Adrenal gland (tissue), 9 donors: ENCODE measurements at regions not wholly inside any gene's neighbourhood (a gene's known extent, or its start where the extent isn't known, plus 50 kb on each side); places are given as distances from the start of the nearest gene placed in this dataset.

Source experiments
- DNase-seq, 7 donors: peaks; one replicate each; pipeline ENCODE4 v3.0.0-alpha.2; 2019 to 2020
- H3K27ac ChIP-seq, 5 donors: fragments of 200-600 bp; sonication (generic) in 4 of 5; 1 replicate in 3 of 5; 2 replicates in 2 of 5; pipeline versions ENCODE4 v1.5.1 to v1.8.0; 2016 to 2020; ENCODE audit warnings: mild to moderate bottlenecking in 1 of 5
- H3K27me3 ChIP-seq: fragments of 200-600 bp; 2 replicates; pipeline ENCODE4 v1.8.0; 2021
- H3K36me3 ChIP-seq, 2 donors: fragments of 200-600 bp; replicated peaks in 1 of 2; 1 replicate in 1 of 2; 2 replicates in 1 of 2; pipeline versions ENCODE4 v1.5.1 to v1.8.0; 2018 to 2022
- H3K4me1 ChIP-seq, 2 donors: fragments of 200-600 bp; replicated peaks in 1 of 2; 1 replicate in 1 of 2; 2 replicates in 1 of 2; pipeline versions ENCODE4 v1.5.1 to v1.8.0; 2018 to 2021
- H3K4me3 ChIP-seq, 4 donors: fragments of 200-600 bp; sonication (generic) in 3 of 4; one replicate each; pipeline ENCODE4 v1.5.1; 2016 to 2018
- H3K9me3 ChIP-seq, 3 donors: fragments of 200-600 bp; sonication (generic) in 1 of 3; replicated peaks in 1 of 3; 1 replicate in 2 of 3; 2 replicates in 1 of 3; pipeline versions ENCODE4 v1.5.1 to v1.8.0; 2016 to 2021
- CTCF ChIP-seq, 6 experiments: fragments of 450-650 bp in 4 of 6; fragments of 200-600 bp in 2 of 6; sonication (generic) in 1 of 6; IDR thresholded peaks; 1 replicate in 5 of 6; 2 replicates in 1 of 6; pipeline versions ENCODE4 v1.5.1 to v1.8.0; 2016 to 2021; ENCODE audit warnings: antibody characterized with exemption in 6 of 6, mild to moderate bottlenecking in 2 of 6, moderate library complexity in 1 of 6
- POLR2A ChIP-seq, 2 donors: fragments of 450-650 bp; IDR thresholded peaks; one replicate each; pipeline ENCODE4 v1.6.1; 2017; ENCODE audit warnings: antibody characterized with exemption in 2 of 2, mild to moderate bottlenecking in 2 of 2, moderate library complexity in 1 of 2
- WGBS, 4 donors: extraction: QIAGEN DNeasy Blood & Tissue Kit in 2 of 4; methylation state at CpG; one replicate each; pipeline versions ENCODE4 v1.1.5 to v1.1.7; 2013 to 2017; 5-methylcytosine and 5-hydroxymethylcytosine counted together
- intact Hi-C, 2 donors: fragments of 100-400 bp; cut with DNase I; formaldehyde crosslinking; loops; one replicate each; pipeline versions ENCODE4 v1.14.1 to v1.15.0; 2022 to 2023
- donor health status: healthy with polysubstance abuse.
- donor health status: Bipolar disorder and iron deficiency.
- donor health status: DM: yes; HTN: yes; CAD: no.
- donor health status: DM: no; HTN: no; CAD: no.
- donor health status: DM: no; HTN: no; CAD: no.

GRCh38 chr11:16484434-16484833 lies 128.1 kb upstream of the SOX6 start:
- 77 to 91% (median 85%) methylated on average over 5 to 7 of the region's 7 CpGs for WGBS, 4 donors
- Histone ChIP-seq H3K27me3 (no peaks in the 10 kb centered on the region), H3K4me3 (no peak overlapping the region), H3K9me3 (no peaks in the 10 kb centered on the region), H3K27ac (no peak overlapping the region), H3K36me3 (no peaks in the 10 kb centered on the region), H3K4me1 (no peaks in the 10 kb centered on the region)
- TF ChIP-seq POLR2A (IDR thresholded peaks at IDR 0.05) (no peak), CTCF (IDR thresholded peaks at IDR 0.05) (no peak)
- intact Hi-C loops = no loop called here
- DNase-seq = no peak

GRCh38 chr11:16474659-16475058 lies 118.3 kb upstream of the SOX6 start:
- H3K4me3 ChIP-seq = no peak overlapping the region
- 89 to 97% (median 92%) methylated on average over 2 of the region's 2 CpGs for WGBS, 4 donors
- intact Hi-C loops = no loop called here
- no peak for DNase-seq
- H3K4me1 ChIP-seq = no peaks in the 10 kb centered on the region
- H3K27ac ChIP-seq = no peak overlapping the region
- H3K27me3 ChIP-seq = no peaks in the 10 kb centered on the region
- H3K9me3 ChIP-seq = no peaks in the 10 kb centered on the region
- H3K36me3 ChIP-seq = no peaks in the 10 kb centered on the region
- TF ChIP-seq CTCF (IDR thresholded peaks at IDR 0.05) (no peak), POLR2A (IDR thresholded peaks at IDR 0.05) (no peak)

- WGBS, 4 donors = 75 to 87% (median 80%) methylated on average over 2 of the region's 2 CpGs
- intact Hi-C loops = no loop called here
- no peaks in the 10 kb centered on the region for H3K9me3 ChIP-seq
- TF ChIP-seq CTCF (IDR thresholded peaks at IDR 0.05) (no peak), POLR2A (IDR thresholded peaks at IDR 0.05) (no peak)
- no peak overlapping the region for H3K4me3 ChIP-seq
- no peaks in the 10 kb centered on the region for H3K36me3 ChIP-seq
- no peaks in the 10 kb centered on the region for H3K27me3 ChIP-seq
- no peak for DNase-seq
- H3K4me1 ChIP-seq = no peaks in the 10 kb centered on the region
- H3K27ac ChIP-seq = no peak overlapping the region
Measured at GRCh38 chr11:16469968-16470367, 113.6 kb upstream of the SOX6 start.

- Histone ChIP-seq H3K27ac (no peak overlapping the region), H3K4me3 (no peak overlapping the region), H3K9me3 (no peaks in the 10 kb centered on the region), H3K27me3 (no peaks in the 10 kb centered on the region), H3K36me3 (no peaks in the 10 kb centered on the region), H3K4me1 (no peaks in the 10 kb centered on the region)
- TF ChIP-seq CTCF (IDR thresholded peaks at IDR 0.05) = no peak
- TF ChIP-seq POLR2A (IDR thresholded peaks at IDR 0.05) = no peak
- intact Hi-C loops = no loop called here
- no peak for DNase-seq
- 79 to 85% (median 84%) methylated on average over 5 of the region's 5 CpGs for WGBS, 4 donors
Measured at GRCh38 chr11:16468735-16469453, 112.5 kb upstream of the SOX6 start.
